ENCODE measurements at regions not wholly inside any gene's neighbourhood (a gene's known extent, or its start where the extent isn't known, plus 50 kb on each side); places are given as distances from the start of the nearest gene placed in this dataset.

DNA sequence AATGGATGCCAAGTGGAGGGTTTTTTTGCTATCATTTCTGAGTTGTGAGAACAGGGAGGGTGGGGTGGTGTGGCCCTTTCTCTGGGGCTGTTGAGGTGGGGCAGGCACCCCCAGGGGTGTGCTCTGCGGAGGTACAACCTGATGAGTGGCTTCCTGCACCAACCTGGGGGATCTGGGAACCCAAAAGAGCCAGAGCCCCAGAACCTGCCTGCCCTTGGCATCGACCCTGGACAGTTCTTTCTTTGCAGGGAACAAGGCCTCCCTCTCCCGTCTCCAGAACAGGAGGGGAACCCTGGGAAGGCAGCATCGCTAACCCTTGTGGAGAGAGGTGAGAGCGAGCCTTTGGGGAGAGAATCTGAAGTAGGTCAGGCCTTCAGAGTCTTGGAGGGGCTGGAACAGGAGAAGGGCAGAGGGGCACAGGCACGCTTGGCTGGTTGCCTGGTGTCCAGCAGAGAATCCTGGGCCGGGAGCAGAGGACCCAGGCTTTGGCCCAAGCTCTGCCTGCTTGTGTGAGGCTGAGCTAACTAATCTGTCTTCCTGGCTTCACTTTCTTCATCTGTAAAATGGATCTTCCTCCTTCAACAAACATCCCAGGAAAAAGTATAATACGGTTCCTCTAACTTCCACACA, 84.9 kb downstream of the RHOB start:
- H3K9me3 ChIP-seq (ENCODE audit: low read depth), result no peaks in the 10 kb centered on the region
- no peaks in the 10 kb centered on the region for H3K27me3 ChIP-seq
- no peaks in the 10 kb centered on the region for H3K79me2 ChIP-seq (ENCODE audit: low read depth)
- peaks cover 49% of the 10 kb centered on the region for H3K4me1 Mint-ChIP-seq
- H3K4me3 ChIP-seq, result no peak overlapping the region
- no peak overlapping the region for H3K27ac ChIP-seq
- no peak for TF ChIP-seq EZH2 (IDR thresholded peaks at IDR 0.05)
- no peak for TF ChIP-seq EZH2phosphoT487 (IDR thresholded peaks at IDR 0.05)
- TF ChIP-seq, protein P1, sequence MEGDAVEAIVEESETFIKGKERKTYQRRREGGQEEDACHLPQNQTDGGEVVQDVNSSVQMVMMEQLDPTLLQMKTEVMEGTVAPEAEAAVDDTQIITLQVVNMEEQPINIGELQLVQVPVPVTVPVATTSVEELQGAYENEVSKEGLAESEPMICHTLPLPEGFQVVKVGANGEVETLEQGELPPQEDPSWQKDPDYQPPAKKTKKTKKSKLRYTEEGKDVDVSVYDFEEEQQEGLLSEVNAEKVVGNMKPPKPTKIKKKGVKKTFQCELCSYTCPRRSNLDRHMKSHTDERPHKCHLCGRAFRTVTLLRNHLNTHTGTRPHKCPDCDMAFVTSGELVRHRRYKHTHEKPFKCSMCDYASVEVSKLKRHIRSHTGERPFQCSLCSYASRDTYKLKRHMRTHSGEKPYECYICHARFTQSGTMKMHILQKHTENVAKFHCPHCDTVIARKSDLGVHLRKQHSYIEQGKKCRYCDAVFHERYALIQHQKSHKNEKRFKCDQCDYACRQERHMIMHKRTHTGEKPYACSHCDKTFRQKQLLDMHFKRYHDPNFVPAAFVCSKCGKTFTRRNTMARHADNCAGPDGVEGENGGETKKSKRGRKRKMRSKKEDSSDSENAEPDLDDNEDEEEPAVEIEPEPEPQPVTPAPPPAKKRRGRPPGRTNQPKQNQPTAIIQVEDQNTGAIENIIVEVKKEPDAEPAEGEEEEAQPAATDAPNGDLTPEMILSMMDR (IDR thresholded peaks at IDR 0.05), result no peak
- H3K36me3 Mint-ChIP-seq, result no peaks in the 10 kb centered on the region
- H3K9ac ChIP-seq, result no peak overlapping the region
- H3K27me3 Mint-ChIP-seq (ENCODE audit: insufficient read depth, low read depth), result peaks cover 21% of the 10 kb centered on the region
- DNase-seq (ENCODE audit: low spot score), result no peak
- H3K27ac Mint-ChIP-seq, result no peak overlapping the region
- no peaks in the 10 kb centered on the region for H3F3A ChIP-seq (ENCODE audit: low read depth)
- H2AFZ ChIP-seq (replicated peaks), result no peak overlapping the region
- H3K4me2 ChIP-seq, result no peak overlapping the region
- H3K4me3 Mint-ChIP-seq, result no peak overlapping the region
- H4K20me1 ChIP-seq (ENCODE audit: low read depth), result no peaks in the 10 kb centered on the region
- H3K36me3 ChIP-seq, result no peaks in the 10 kb centered on the region
- H3K9me3 Mint-ChIP-seq, result no peaks in the 10 kb centered on the region
- H3K4me1 ChIP-seq, result peaks cover 12% of the 10 kb centered on the region

DNA sequence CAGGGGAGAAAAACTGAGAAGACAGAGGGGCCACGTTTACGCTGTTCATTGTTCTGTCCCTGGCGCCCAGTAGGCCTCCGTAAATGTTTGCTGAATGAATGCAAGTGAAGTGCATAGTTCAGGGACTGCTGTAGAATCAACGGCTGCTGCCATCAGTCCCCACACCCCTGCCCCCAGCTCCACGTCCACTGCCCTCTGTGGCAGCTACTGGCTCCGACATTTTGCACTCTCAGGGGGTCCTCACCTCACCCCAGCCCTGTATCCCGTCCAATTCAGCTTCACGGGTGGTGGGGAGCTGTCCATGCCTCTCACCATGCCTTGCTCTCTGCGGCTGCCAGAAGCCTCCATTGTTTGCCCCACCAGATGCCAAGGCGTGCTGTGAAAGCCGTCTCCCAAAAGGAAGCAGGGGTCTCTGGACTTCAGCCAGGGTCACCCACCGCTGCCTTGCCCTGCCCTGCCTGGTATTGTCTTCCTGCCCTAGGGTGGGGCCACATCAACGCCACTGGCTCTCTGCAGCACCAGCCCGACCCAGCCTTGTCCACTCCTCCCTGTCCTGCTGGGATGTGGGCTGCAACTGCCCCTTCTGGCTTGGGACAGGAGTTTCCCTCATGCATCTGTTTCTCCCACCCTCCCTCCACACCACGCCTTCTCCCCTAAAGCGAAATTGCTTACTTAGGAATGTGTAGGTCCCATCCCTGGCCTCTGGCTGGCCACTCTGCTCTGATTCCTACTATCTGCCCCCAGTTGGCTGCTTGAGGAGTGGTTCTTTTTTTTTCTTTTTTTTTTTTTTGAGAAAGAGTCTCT, 86.0 kb downstream of the RHOB start:
- Histone ChIP-seq H3K27me3 (no peaks in the 10 kb centered on the region), H3K27ac (no peak overlapping the region), H3F3A (ENCODE audit: low read depth) (peaks cover 6% of the 10 kb centered on the region), H3K9ac (no peak overlapping the region), H4K20me1 (ENCODE audit: low read depth) (no peaks in the 10 kb centered on the region), H3K4me3 (no peak overlapping the region), H3K9me3 (ENCODE audit: low read depth) (no peaks in the 10 kb centered on the region), H3K4me1 (peaks cover 23% of the 10 kb centered on the region), H2AFZ (replicated peaks) (no peak overlapping the region), H3K36me3 (no peaks in the 10 kb centered on the region), H3K4me2 (no peak overlapping the region), H3K79me2 (ENCODE audit: low read depth) (no peaks in the 10 kb centered on the region)
- Mint-ChIP-seq H3K27ac (peak overlapping the region; percentile 83), H3K4me3 (peak overlapping the region; percentile 35), H3K36me3 (no peaks in the 10 kb centered on the region), H3K9me3 (no peaks in the 10 kb centered on the region), H3K27me3 (ENCODE audit: insufficient read depth, low read depth) (peaks cover 20% of the 10 kb centered on the region), H3K4me1 (peaks cover 53% of the 10 kb centered on the region)
- TF ChIP-seq, protein P1 (IDR thresholded peaks at IDR 0.05), result no peak
- TF ChIP-seq EZH2phosphoT487 (IDR thresholded peaks at IDR 0.05), result no peak
- TF ChIP-seq EZH2 (IDR thresholded peaks at IDR 0.05), result no peak
- peak; percentile 35 for DNase-seq (ENCODE audit: low spot score)

DNA sequence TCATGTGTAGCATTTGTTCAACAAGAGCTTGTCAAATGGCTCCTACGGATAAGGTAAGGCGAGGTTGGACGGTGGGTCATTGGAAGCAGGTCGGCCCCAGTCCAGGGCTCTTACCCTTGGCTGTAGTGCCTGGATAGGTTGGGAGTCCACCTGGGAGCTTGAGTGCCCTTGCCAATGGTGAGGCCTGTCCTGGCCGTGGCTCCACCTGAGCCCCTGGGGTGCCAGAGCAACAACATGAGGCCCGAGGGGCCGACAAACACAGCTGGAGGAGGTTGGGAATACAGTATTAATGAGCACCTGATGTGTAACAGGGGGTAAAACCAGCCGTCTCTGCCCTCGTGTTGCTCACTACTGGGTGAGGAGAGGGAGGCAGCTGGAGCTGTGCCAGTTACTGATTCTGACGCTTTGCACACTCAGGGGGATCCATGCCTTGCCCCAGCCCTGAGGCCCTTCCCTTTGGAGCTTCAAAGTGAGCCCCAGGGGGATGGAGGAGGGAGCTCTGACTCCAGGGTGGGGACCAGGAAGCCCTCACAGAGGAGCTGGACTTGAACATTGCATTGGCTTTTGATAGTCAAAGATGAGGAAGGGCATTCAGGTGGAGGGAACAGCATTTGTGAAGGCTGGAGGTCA, 87.2 kb downstream of the RHOB start:
- no peak for DNase-seq (ENCODE audit: low spot score)
- H3K27ac Mint-ChIP-seq, result peak overlapping the region; percentile 92
- Histone ChIP-seq H3K4me1 (peaks cover 31% of the 10 kb centered on the region), H3K79me2 (ENCODE audit: low read depth) (no peaks in the 10 kb centered on the region), H3K9me3 (ENCODE audit: low read depth) (no peaks in the 10 kb centered on the region), H3K27me3 (no peaks in the 10 kb centered on the region), H3K36me3 (no peaks in the 10 kb centered on the region), H3K9ac (no peak overlapping the region), H3K4me2 (no peak overlapping the region), H3F3A (ENCODE audit: low read depth) (peaks cover 8% of the 10 kb centered on the region), H3K27ac (no peak overlapping the region), H3K4me3 (no peak overlapping the region), H2AFZ (replicated peaks) (no peak overlapping the region), H4K20me1 (ENCODE audit: low read depth) (no peaks in the 10 kb centered on the region)
- H3K9me3 Mint-ChIP-seq, result no peaks in the 10 kb centered on the region
- peaks cover 25% of the 10 kb centered on the region for H3K27me3 Mint-ChIP-seq (ENCODE audit: insufficient read depth, low read depth)
- peaks cover 66% of the 10 kb centered on the region for H3K4me1 Mint-ChIP-seq
- no peaks in the 10 kb centered on the region for H3K36me3 Mint-ChIP-seq
- TF ChIP-seq, protein P1 (IDR thresholded peaks at IDR 0.05), result no peak
- no peak for TF ChIP-seq EZH2 (IDR thresholded peaks at IDR 0.05)
- TF ChIP-seq EZH2phosphoT487 (IDR thresholded peaks at IDR 0.05), result no peak
- H3K4me3 Mint-ChIP-seq, result no peak overlapping the region

Measured in neural progenitor cell (in vitro differentiated cells).